ENCODE measurements at regions not wholly inside any gene's neighbourhood (a gene's known extent, or its start where the extent isn't known, plus 50 kb on each side); places are given as distances from the start of the nearest gene placed in this dataset.

DNA sequence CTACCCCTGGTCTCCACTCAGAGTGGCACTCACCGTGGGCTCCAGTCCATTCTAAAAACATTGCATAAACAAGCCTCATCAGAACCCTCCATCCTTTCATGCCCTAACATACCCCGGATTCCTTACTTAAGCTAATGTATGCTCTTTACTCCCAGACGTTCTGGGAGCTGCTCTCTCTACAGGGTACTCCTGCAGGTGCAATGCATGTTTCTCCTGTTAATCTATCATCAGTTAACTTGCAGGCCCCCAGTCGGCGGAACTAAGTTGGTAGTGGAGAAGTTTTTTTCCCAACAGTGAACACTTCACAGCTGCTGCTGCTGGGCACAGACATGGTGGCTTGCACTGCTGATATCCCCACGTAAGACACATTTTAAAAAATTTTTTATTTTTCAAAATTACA, 161.6 kb upstream of the FAT1 start:
- no peak for ATAC-seq
- DNase-seq (ENCODE audit: low spot score): no peak

DNA sequence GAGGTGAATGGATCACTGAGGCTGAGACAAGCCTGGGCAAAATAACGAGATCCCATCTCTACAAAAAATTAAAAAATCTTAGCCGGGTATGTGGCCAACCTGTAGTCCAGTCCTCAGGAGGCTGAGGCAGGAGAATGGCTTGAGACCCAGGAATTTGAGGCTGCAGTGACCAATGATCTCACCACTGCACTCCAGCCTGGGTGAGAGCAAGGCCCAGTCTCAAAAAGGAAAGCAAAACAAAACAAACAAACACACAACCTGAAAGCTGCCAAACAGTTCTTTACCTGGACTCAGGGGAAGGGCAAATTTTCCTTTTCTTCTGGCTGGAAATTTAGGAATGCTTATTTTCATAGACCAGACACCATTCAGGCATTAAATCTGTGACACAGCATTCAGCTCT, 163.1 kb upstream of the FAT1 start:
- no peak for ATAC-seq
- DNase-seq (ENCODE audit: low spot score): no peak

DNA sequence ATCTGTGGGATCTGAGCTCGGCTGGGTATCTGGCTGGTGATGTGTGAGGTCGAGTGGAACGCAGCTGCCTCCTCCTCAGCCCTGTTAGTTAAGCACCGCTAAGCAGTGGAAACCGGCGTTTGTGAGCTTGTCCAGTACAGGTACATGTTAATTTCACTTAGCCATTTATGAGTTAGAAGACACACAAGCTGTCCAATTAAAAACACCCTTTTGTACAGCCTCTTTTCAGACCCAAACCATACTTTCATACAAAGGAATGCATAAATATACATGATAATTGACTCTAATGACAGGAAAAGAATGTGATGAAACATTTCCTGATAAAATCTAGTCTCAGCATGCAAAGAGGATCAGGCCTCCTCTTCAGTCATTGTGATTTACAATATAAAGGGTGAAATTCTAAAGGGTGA, 163.6 kb upstream of the FAT1 start:
- DNase-seq (ENCODE audit: low spot score) (no peak), ATAC-seq (no peak)

DNA sequence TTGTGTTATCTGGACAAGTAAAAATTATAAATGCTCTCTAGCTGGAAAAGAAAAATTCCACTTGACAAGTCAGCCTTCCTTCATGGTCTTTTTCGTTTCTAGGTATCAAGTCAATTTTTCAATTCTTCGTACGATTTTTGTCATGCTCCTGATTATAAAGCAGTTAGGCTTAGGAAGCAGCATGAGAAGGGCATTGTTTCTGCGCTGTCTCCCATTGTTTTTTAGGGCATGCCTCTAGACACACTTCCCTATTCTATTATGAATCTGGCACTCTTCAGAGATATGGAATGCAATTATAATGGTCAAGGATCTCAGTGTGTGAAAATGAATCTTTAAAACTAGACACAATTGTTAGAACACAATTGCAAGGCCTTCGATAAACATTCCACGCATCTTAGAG, 164.1 kb upstream of the FAT1 start:
- ATAC-seq: no peak
- no peak for DNase-seq (ENCODE audit: low spot score)

- no peak for DNase-seq (ENCODE audit: low spot score)
These were observed 166.4 kb upstream of the FAT1 start for GRCh38 chr4:186889876-186890643.

DNA sequence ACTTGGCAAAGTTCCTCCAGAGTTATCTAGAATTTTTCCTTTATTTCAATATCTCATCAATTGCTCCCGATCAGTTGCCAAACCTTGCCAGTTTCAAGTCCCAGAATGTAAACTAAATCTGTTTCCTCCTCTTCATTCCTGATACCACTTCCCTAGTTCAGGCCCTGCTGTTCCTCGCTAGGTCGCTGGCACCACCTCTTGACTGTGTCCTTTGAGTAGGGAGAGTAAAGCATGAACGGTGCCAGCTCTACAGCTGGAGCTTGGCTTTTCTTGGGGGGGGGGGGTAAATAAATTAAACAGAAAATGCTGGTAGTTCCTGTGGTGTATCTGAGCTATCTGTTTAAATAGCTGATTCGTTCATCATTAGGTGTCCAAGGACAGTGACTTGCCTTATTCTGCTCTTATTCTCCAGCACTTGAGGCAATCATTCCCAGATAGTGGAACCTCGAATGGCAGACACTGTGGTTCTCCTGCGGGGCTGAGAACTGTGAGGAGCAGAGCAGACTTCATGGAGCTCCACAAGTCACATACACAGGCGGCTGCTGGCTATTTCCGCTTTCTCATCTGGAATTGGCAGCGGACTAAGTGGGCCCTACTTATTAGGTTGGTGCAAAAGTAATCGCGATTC, 168.3 kb upstream of the FAT1 start:
- ATAC-seq: no peak
- DNase-seq (ENCODE audit: low spot score): no peak

More at GRCh38 chr4:186889876-186890643, 166.4 kb upstream of the FAT1 start:
- no peak for ATAC-seq

DNA sequence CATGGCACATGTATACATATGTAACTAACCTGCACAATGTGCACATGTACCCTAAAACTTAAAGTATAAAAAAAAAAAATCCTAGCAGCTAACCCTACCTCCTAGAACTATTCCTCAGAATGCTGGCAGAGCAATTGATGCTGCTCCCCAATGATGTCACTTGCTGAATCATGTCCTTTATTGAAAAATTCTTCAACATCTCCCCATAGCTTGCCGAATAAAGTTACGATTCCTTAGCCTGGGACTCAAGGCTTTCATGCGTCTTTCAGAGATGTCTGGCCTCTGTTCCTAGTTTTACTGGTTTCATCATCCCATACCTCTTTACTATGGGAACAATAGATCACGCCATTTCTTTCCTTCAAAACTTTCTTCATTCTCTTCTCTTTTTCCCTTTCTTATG, 174.7 kb upstream of the FAT1 start:
- DNase-seq (ENCODE audit: low spot score) (no peak), ATAC-seq (no peak)

GRCh38 chr4:186900232-186900900, 176.7 kb upstream of the FAT1 start:
- DNase-seq (ENCODE audit: low spot score): no peak
- ATAC-seq: no peak

DNA sequence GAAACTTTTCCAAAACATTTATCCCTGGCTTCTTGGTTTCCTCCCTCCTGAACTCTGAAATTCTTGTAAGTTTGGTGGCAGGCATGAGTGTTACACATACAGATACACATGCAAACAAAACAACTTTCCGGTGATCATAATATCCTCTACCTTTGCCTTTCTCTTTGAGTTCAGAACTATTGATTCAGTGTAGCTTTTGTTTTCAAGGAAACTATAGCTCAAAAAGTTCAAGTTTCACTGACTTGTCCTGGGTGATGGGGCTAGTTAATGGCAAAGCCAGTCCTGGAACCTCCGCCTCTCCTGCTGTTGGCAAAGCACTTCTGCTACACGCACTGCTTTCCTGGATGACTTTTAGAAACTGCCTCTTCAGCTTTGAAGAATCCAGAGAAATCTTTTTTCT, 177.3 kb upstream of the FAT1 start:
- peak; percentile 90 for ATAC-seq

GRCh38 chr4:186901850-186902249, 178.2 kb upstream of the FAT1 start:
- DNase-seq (ENCODE audit: low spot score) (no peak), ATAC-seq (no peak)

More for the DNA sequence above, 177.3 kb upstream of the FAT1 start:
- no peak for DNase-seq (ENCODE audit: low spot score)

GRCh38 chr4:186902361-186902760, 178.7 kb upstream of the FAT1 start:
- no peak for DNase-seq (ENCODE audit: low spot score)

DNA sequence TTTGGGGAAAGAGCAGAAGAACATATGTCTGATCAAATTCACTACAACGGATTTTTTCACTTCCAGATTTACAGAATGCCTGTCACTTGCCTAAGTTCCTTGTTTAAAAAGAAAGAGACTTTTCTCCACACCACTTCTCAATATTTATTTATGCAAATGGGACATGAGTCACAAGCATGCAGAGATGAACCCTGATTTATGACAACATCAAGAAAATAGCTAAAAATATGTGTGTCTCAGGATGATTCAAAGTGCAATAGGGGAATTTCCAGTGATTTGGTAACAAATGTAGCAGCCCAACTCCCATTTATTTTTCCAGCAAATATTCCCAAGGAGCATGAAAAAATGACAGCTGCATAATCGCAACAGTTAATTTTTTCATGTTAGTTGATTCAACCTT, 180.4 kb upstream of the FAT1 start:
- DNase-seq (ENCODE audit: low spot score) (no peak), ATAC-seq (peak; percentile 52)

More at GRCh38 chr4:186902361-186902760, 178.7 kb upstream of the FAT1 start:
- ATAC-seq: no peak

DNA sequence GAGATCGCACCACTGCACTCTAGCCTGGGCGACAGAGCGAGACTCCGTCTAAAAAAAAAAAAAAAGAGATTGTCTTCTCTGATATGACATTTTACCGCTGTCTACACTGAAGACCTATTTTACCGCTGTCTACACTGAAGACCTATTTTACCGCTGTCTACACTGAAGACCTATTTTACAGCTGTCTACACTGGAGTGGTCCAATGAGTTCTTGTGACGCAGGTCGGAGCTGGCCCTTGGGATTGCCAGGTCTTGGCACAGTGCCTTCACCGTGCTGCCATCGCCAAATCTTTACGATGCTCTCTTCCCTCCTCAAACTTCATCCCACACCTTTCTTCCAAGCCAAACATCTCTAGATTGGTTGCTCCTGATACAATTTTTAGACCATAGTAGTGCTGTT, 183.1 kb upstream of the FAT1 start:
- ATAC-seq (no peak), DNase-seq (ENCODE audit: low spot score) (no peak)

GRCh38 chr4:186910385-186910784, 186.7 kb upstream of the FAT1 start:
- DNase-seq (ENCODE audit: low spot score) (peak; percentile 73), ATAC-seq (peak; percentile 86)

- ATAC-seq (no peak), DNase-seq (ENCODE audit: low spot score) (no peak)
These were observed 188.9 kb upstream of the FAT1 start for GRCh38 chr4:186912606-186913005.

DNA sequence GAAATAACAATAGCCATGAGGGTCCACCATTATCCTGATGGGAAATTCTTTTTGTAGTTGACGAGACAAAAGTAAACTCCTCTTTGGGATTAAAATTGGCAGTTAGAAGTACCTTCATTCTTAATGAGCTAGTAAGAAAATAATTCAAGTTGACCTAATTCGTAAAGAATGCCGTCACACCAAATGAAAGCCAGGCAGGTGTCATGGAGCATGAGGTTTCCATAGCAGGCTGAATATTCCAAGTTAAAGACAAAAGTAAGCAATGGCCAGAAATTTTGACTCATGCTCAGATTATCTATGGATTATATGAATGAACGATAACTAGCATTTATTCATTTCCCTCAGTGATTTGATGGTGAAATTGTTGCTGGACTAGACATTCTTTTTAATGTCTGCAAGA, 192.2 kb upstream of the FAT1 start:
- DNase-seq (ENCODE audit: low spot score) (no peak), ATAC-seq (no peak)

- ATAC-seq (no peak), DNase-seq (ENCODE audit: low spot score) (no peak)
These were observed 193.5 kb upstream of the FAT1 start for GRCh38 chr4:186917136-186917535.

- ATAC-seq (no peak), DNase-seq (ENCODE audit: low spot score) (no peak)
These were observed 194.8 kb upstream of the FAT1 start for GRCh38 chr4:186918466-186918865.

GRCh38 chr4:186919340-186919739, 195.7 kb upstream of the FAT1 start:
- DNase-seq (ENCODE audit: low spot score) (no peak), ATAC-seq (no peak)

- no peak for DNase-seq (ENCODE audit: low spot score)
These were observed 196.8 kb upstream of the FAT1 start for GRCh38 chr4:186920483-186920882.

GRCh38 chr4:186920992-186921391, 197.3 kb upstream of the FAT1 start:
- ATAC-seq (no peak), DNase-seq (ENCODE audit: low spot score) (no peak)

More at GRCh38 chr4:186920483-186920882, 196.8 kb upstream of the FAT1 start:
- no peak for ATAC-seq

DNA sequence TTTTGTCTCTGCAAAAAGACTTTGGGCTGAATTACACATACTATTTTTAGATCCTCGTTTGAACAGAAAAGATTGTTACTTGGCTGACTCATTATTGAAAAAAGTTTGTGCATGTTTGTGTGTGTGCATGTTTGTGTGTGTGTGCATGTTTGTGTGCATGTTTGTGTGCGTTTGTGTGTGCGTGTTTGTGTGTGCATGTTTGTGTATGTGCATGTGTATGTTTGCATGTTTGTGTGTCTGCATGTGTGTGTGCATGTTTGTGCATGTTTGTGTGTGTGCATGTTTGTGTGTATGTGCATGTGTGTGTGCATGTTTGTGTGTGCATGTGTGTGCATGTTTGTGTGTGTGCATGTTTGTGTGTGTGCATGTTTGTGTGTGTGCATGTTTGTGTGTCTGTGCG, 201.1 kb upstream of the FAT1 start:
- no peak for DNase-seq (ENCODE audit: low spot score)

More for the DNA sequence above, 201.1 kb upstream of the FAT1 start:
- ATAC-seq: no peak

Measured in left lobe of liver (tissue), 2 donors.